SK-N-SH (cell line): ENCODE measurements at regions not wholly inside any gene's neighbourhood (a gene's known extent, or its start where the extent isn't known, plus 50 kb on each side); places are given as distances from the start of the nearest gene placed in this dataset.

Experiments
- CTCF ChIA-PET: fragments of 300-600, 350-600 bp; formaldehyde crosslinking; extraction: SDS; loops from one replicate; lab custom pipeline; 2021; lab: Yijun Ruan, JAX
- POLR2A ChIA-PET: fragments of 350-600 bp; sonication (Branson Sonifier 250); formaldehyde crosslinking; extraction: SDS; loops from one replicate; lab custom pipeline; 2020; ENCODE audit warnings: antibody characterized with exemption, inconsistent platforms; lab: Yijun Ruan, JAX
- DNase-seq: peaks from one replicate; pipeline ENCODE4 v3.0.0; 2012
- H2AFZ ChIP-seq: fragments of 200-600 bp; sonication (generic); 2 replicates; pipeline ENCODE4 v1.8.1; 2016; ENCODE audit warnings: antibody characterized with exemption, mild to moderate bottlenecking, low read depth
- H3F3A ChIP-seq: fragments of 200-600 bp; sonication (generic); replicated peaks from 2 replicates; pipeline ENCODE3; 2016; ENCODE audit warnings: antibody characterized with exemption, mild to moderate bottlenecking; ENCODE audit not compliant: insufficient read depth
- H3K27ac ChIP-seq, 2 experiments: fragments of 200-500 bp in 1 of 2; fragments of 200-600 bp in 1 of 2; sonication (Bioruptor generic) in 1 of 2; sonication (generic), shearing (Covaris generic) in 1 of 2; 2 replicates each; pipeline versions ENCODE4 v1.5.1 to v1.6.1; 2014 to 2016; ENCODE audit warnings: low read depth in 2 of 2, inconsistent platforms in 1 of 2, low read length in 1 of 2, mild to moderate bottlenecking in 1 of 2, mixed read lengths in 1 of 2
- H3K27me3 ChIP-seq: fragments of 200-600 bp; sonication (generic), shearing (Covaris generic); 2 replicates; pipeline ENCODE4 v1.6.1; 2016; ENCODE audit warnings: mixed run types; ENCODE audit not compliant: insufficient read depth
- H3K36me3 ChIP-seq, 2 experiments: fragments of 200-500 bp in 1 of 2; fragments of 200-600 bp in 1 of 2; sonication (Bioruptor generic) in 1 of 2; sonication (generic) in 1 of 2; replicated peaks in 1 of 2; 2 replicates each; pipeline versions ENCODE3 to v1.5.1; 2014 to 2016; ENCODE audit warnings: low read length in 1 of 2, mild to moderate bottlenecking in 1 of 2; ENCODE audit not compliant: insufficient read depth in 2 of 2, control insufficient read depth in 1 of 2
- H3K4me1 ChIP-seq, 2 experiments: fragments of 200-500 bp in 1 of 2; fragments of 200-600 bp in 1 of 2; sonication (Bioruptor generic) in 1 of 2; sonication (generic), shearing (Covaris generic) in 1 of 2; 2 replicates each; pipeline versions ENCODE4 v1.5.1 to v1.6.1; 2014 to 2016; ENCODE audit warnings: low read depth in 1 of 2, low read length in 1 of 2, mixed run types in 1 of 2; ENCODE audit not compliant: insufficient read depth in 2 of 2, control insufficient read depth in 1 of 2
- H3K4me2 ChIP-seq: fragments of 200-600 bp; sonication (generic), shearing (Covaris generic); 2 replicates; pipeline ENCODE4 v1.6.1; 2017; ENCODE audit warnings: mixed run types
- H3K4me3 ChIP-seq, 2 experiments: fragments of 200-500 bp in 1 of 2; fragments of 200-600 bp in 1 of 2; sonication (Bioruptor generic) in 1 of 2; sonication (generic), shearing (Covaris generic) in 1 of 2; 2 replicates each; pipeline versions ENCODE4 v1.5.1 to v1.8.1; 2014 to 2016; ENCODE audit warnings: low read depth in 2 of 2, inconsistent platforms in 1 of 2, low read length in 1 of 2, mild to moderate bottlenecking in 1 of 2, mixed read lengths in 1 of 2, moderate library complexity in 1 of 2
- H3K79me2 ChIP-seq: fragments of 200-600 bp; sonication (generic); 2 replicates; pipeline ENCODE4 v1.8.1; 2017; ENCODE audit warnings: mild to moderate bottlenecking; ENCODE audit not compliant: insufficient read depth
- H3K9ac ChIP-seq: fragments of 200-600 bp; sonication (generic); 2 replicates; pipeline ENCODE4 v1.6.1; 2017; ENCODE audit warnings: mixed run types
- H3K9me2 ChIP-seq: fragments of 200-600 bp; sonication (generic); 2 replicates; pipeline ENCODE4 v1.6.1; 2017; ENCODE audit warnings: mixed run types
- H3K9me3 ChIP-seq: fragments of 200-600 bp; sonication (generic); 2 replicates; pipeline ENCODE4 v1.6.1; 2017; ENCODE audit warnings: mixed run types, mild to moderate bottlenecking, moderate library complexity
- H4K20me1 ChIP-seq: fragments of 200-600 bp; sonication (generic); 2 replicates; pipeline ENCODE4 v1.6.1; 2017; ENCODE audit warnings: mild to moderate bottlenecking, mixed run types; ENCODE audit not compliant: insufficient read depth
- CHD2 ChIP-seq: fragments of 150-350 bp; IDR thresholded peaks from 2 replicates; pipeline ENCODE4 v1.6.1; 2018; ENCODE audit warnings: low read length; ENCODE audit not compliant: partially characterized antibody
- CTCF ChIP-seq: fragments of 200-600 bp; sonication (generic); IDR thresholded peaks from 2 replicates; pipeline ENCODE4 v1.6.1; 2017; ENCODE audit warnings: antibody characterized with exemption, mild to moderate bottlenecking, moderate library complexity
- EP300 ChIP-seq, 2 experiments: IDR thresholded peaks; 2 replicates each; pipeline versions ENCODE4 v1.4.0 to v1.6.1; 2012; ENCODE audit warnings: borderline replicate concordance in 1 of 2, low read depth in 1 of 2, low read length in 1 of 2
- FOSL2 ChIP-seq: IDR thresholded peaks from 2 replicates; pipeline ENCODE4 v1.4.0; 2012; ENCODE audit warnings: low read depth, mild to moderate bottlenecking, moderate library complexity, borderline replicate concordance
- FOXM1 ChIP-seq: IDR thresholded peaks from 2 replicates; pipeline ENCODE4 v1.4.0; 2012; ENCODE audit warnings: low read depth, mild to moderate bottlenecking
- GABPA ChIP-seq: IDR thresholded peaks from 2 replicates; pipeline ENCODE4 v1.4.0; 2012; ENCODE audit warnings: low read depth, mild to moderate bottlenecking
- GATA2 ChIP-seq: sonication (generic); formaldehyde crosslinking; IDR thresholded peaks from 2 replicates; pipeline ENCODE4 v1.5.0; 2020; ENCODE audit warnings: mild to moderate bottlenecking, missing genetic modification reagents
- MAX ChIP-seq: IDR thresholded peaks from 2 replicates; pipeline ENCODE4 v1.4.0; 2012; ENCODE audit warnings: low read depth
- POLR2AphosphoS5 ChIP-seq: IDR thresholded peaks from 2 replicates; pipeline ENCODE4 v1.6.1; 2012; ENCODE audit warnings: low read depth, low read length
- RAD21 ChIP-seq: IDR thresholded peaks from 2 replicates; pipeline ENCODE4 v1.6.1; 2012; ENCODE audit warnings: mild to moderate bottlenecking, low read length
- RCOR1 ChIP-seq: fragments of 150-350 bp; IDR thresholded peaks from 2 replicates; pipeline ENCODE4 v1.6.1; 2017; ENCODE audit warnings: antibody characterized with exemption, low read length
- RFX5 ChIP-seq: IDR thresholded peaks from 2 replicates; pipeline ENCODE4 v1.6.1; 2012; ENCODE audit warnings: mild to moderate bottlenecking, improper control_type of control experiment, low read length
- TCF12 ChIP-seq: IDR thresholded peaks from 2 replicates; pipeline ENCODE4 v1.4.0; 2012
- WGBS: methylation state at CpG from one replicate; pipeline ENCODE4 v1.1.6; 2017; ENCODE audit warnings: low lambda C conversion rate; 5-methylcytosine and 5-hydroxymethylcytosine counted together

GRCh38 chr13:105341758-105342157 lies 1193.7 kb downstream of the EFNB2 start:
- ChIA-PET CTCF (no interaction called here), POLR2A (no interaction called here)
- no peaks in the 10 kb centered on the region for H4K20me1 ChIP-seq
- DNase-seq = peak; percentile 4
- no peak overlapping the region for H2AFZ ChIP-seq
- no peaks in the 10 kb centered on the region for H3K36me3 ChIP-seq
- H3K27ac ChIP-seq = no peak overlapping the region
- no peak overlapping the region for H3K4me2 ChIP-seq
- TF ChIP-seq TCF12 (peak; percentile 9; the same call in 1 of the 2 replicates), RAD21 (0 out of 2 replicates have a peak, but pooled peaks have one; percentile 1), CHD2 (peak; percentile 67), GATA2 (peak; percentile 73), FOSL2 (no peak), EP300 (IDR thresholded peaks at IDR 0.05; ENCODE audit: borderline replicate concordance in 1 of 2, low read depth in 1 of 2, low read length in 1 of 2) (peak in 1 of 2 experiments; percentile 86; a peak in 2 of 4 replicates), RCOR1 (peak; percentile 66; the same call in 1 of the 2 replicates), GABPA (no peak)
- H3K9me3 ChIP-seq = no peaks in the 10 kb centered on the region
- H3K4me1 ChIP-seq = peaks cover 0 to 3% of the 10 kb centered on the region in 2 experiments; a peak in 1 of 4 replicates
- H3K79me2 ChIP-seq = no peaks in the 10 kb centered on the region
- no peaks in the 10 kb centered on the region for H3K9me2 ChIP-seq
- H3K9ac ChIP-seq = no peak overlapping the region
- 17% methylated on average over 2 of the region's 2 CpGs for WGBS
- no peaks in the 10 kb centered on the region for H3F3A ChIP-seq
- H3K27me3 ChIP-seq = no peaks in the 10 kb centered on the region
- no peak overlapping the region for H3K4me3 ChIP-seq

GRCh38 chr13:105341256-105341655 lies 1194.2 kb downstream of the EFNB2 start:
- POLR2A ChIA-PET = no interaction called here
- TF ChIP-seq RFX5 = no peak
- TF ChIP-seq FOXM1 = no peak
- no peak for TF ChIP-seq CTCF
- no peak for TF ChIP-seq POLR2AphosphoS5
- TF ChIP-seq MAX = no peak
- no peaks in the 10 kb centered on the region for H3K36me3 ChIP-seq
- no peaks in the 10 kb centered on the region for H3K9me2 ChIP-seq
- H3K9me3 ChIP-seq = no peaks in the 10 kb centered on the region
- WGBS = 74% methylated on average over 3 of the region's 3 CpGs
- DNase-seq = no peak
- H3K9ac ChIP-seq = no peak overlapping the region
- no peaks in the 10 kb centered on the region for H3K27me3 ChIP-seq
- H3K27ac ChIP-seq = no peak overlapping the region
- H3K4me2 ChIP-seq = no peak overlapping the region
- no peaks in the 10 kb centered on the region for H3K79me2 ChIP-seq
- H3K4me3 ChIP-seq = no peak overlapping the region
- no peaks in the 10 kb centered on the region for H3F3A ChIP-seq
- CTCF ChIA-PET = no interaction called here
- H4K20me1 ChIP-seq = no peaks in the 10 kb centered on the region
- H3K4me1 ChIP-seq = peaks cover 0 to 3% of the 10 kb centered on the region in 2 experiments; a peak in 1 of 4 replicates
- no peak overlapping the region for H2AFZ ChIP-seq
